GM21737 (cell line): ENCODE measurements at regions not wholly inside any gene's neighbourhood (a gene's known extent, or its start where the extent isn't known, plus 50 kb on each side); places are given as distances from the start of the nearest gene placed in this dataset.
"Not testable (repeated sequence)": the region's sequence is repeated elsewhere in the genome, so short reads cannot be mapped to it uniquely, and the experiment has no call there.

ENCODE experiments used
- ATAC-seq: cut with Tn5 transposase; IDR thresholded peaks from one replicate; pipeline ENCODE4 v1.9.1; 2021; ENCODE audit warnings: mild to moderate bottlenecking, moderate library complexity; ENCODE audit not compliant: unreplicated experiment

- ATAC-seq = no peak
Observed at GRCh38 chr7:69295977-69296376, 302.3 kb upstream of the AUTS2 start.

GRCh38 chr7:69301253-69301652 lies 297.0 kb upstream of the AUTS2 start:
- ATAC-seq = no peak

- ATAC-seq = no peak
Observed at GRCh38 chr7:69309601-69310000, 288.7 kb upstream of the AUTS2 start.

- no peak for ATAC-seq
Observed at GRCh38 chr7:69311489-69311888, 286.8 kb upstream of the AUTS2 start.

GRCh38 chr7:69313852-69314251 lies 284.4 kb upstream of the AUTS2 start:
- ATAC-seq = not testable (repeated sequence)

- ATAC-seq = no peak
Observed at GRCh38 chr7:69318794-69319193, 279.5 kb upstream of the AUTS2 start.

GRCh38 chr7:69328516-69328915 lies 269.8 kb upstream of the AUTS2 start:
- ATAC-seq = no peak

- ATAC-seq = no peak
Observed at GRCh38 chr7:69334701-69335100, 263.6 kb upstream of the AUTS2 start.

GRCh38 chr7:69335331-69335730 lies 262.9 kb upstream of the AUTS2 start:
- no peak for ATAC-seq

- no peak for ATAC-seq
Observed at GRCh38 chr7:69336976-69337375, 261.3 kb upstream of the AUTS2 start.

GRCh38 chr7:69338144-69338543 lies 260.1 kb upstream of the AUTS2 start:
- no peak for ATAC-seq

GRCh38 chr7:69341288-69341687 lies 257.0 kb upstream of the AUTS2 start:
- no peak for ATAC-seq

GRCh38 chr7:69342154-69342884 lies 256.0 kb upstream of the AUTS2 start:
- ATAC-seq = no peak

- ATAC-seq = no peak
Observed at GRCh38 chr7:69349291-69349690, 249.0 kb upstream of the AUTS2 start.

- ATAC-seq = no peak
Observed at GRCh38 chr7:69358163-69358821, 240.0 kb upstream of the AUTS2 start.

- no peak for ATAC-seq
Observed at GRCh38 chr7:69359003-69359700, 239.1 kb upstream of the AUTS2 start.

- no peak for ATAC-seq
Observed at GRCh38 chr7:69360913-69361312, 237.4 kb upstream of the AUTS2 start.

GRCh38 chr7:69363136-69363535 lies 235.1 kb upstream of the AUTS2 start:
- no peak for ATAC-seq

- no peak for ATAC-seq
Observed at GRCh38 chr7:69364813-69365643, 233.2 kb upstream of the AUTS2 start.

GRCh38 chr7:69365651-69366192 lies 232.6 kb upstream of the AUTS2 start:
- no peak for ATAC-seq

- no peak for ATAC-seq
Observed at GRCh38 chr7:69367780-69368179, 230.5 kb upstream of the AUTS2 start.
